NCI-H82 (cell line): ENCODE measurements at regions not wholly inside any gene's neighbourhood (a gene's known extent, or its start where the extent isn't known, plus 50 kb on each side); places are given as distances from the start of the nearest gene placed in this dataset.
A peak's percentile ranks its signal among the peaks of the same experiment; 100 is the strongest.

ENCODE experiments used
- DNase-seq: peaks from one replicate; lab custom pipeline; 2025; lab: John Stamatoyannopoulos, UW

DNA sequence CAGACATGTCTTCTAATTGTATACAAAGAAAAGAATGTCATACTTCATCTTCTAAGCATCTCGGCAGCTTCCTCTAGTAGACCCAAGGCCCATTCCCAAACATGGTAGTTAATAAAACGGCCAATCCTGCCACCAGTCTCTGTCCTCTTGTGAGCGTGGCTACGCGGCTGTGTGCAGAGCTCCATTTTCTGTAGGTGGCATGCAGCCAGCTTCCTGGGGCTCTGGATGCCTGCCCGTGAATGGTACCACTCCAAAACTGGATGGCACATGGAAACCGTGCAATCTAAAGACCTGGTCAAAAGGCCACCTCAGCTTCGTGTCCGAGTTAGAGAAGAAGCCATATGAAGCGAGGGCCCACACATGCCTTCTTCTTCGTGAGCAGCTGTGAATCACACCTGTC lies 110.7 kb downstream of the SIPA1L2 start:
- DNase-seq: no peak

- no peak for DNase-seq
These were observed 111.6 kb downstream of the SIPA1L2 start for GRCh38 chr1:232518349-232518748.

- DNase-seq: no peak
These were observed 112.7 kb downstream of the SIPA1L2 start for GRCh38 chr1:232517204-232517603.

- no peak for DNase-seq
These were observed 114.2 kb downstream of the SIPA1L2 start for GRCh38 chr1:232515706-232516105.

GRCh38 chr1:232512712-232513111 lies 117.2 kb downstream of the SIPA1L2 start:
- no peak for DNase-seq

- DNase-seq: no peak
These were observed 118.8 kb downstream of the SIPA1L2 start for GRCh38 chr1:232511172-232511571.

DNA sequence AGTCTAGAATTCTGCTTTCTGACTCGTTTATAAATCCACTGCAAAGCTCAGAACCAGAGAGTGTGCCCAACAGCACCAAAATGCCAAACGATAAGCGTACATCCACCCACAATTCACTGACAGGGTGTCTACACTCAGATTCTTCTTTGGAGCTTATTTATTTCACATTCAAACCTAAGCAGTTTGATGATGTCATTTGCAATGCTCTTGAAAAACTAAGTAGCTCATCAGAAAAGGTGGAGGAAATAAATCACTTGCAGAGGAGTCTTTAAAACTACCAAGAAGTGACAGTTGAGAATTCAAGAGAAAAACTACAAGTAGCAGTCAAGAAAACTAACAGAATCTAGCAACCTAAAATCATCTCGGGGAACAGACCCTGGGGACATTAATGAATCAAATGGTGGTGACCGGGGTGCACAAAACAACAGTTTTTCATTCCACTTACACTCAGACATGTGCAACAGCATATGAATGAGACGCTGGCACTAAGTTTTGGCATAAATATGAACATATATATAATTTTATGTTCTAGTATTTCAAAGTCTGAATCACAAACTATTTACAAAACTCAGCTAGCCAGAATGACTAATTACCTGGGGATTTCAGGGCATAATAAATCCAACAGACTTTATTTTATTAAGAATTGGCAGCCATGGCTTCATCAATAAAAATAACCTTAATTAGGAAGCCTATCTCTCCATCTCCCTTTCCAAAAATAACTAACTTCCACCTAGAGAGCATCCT lies 119.4 kb downstream of the SIPA1L2 start:
- DNase-seq: no peak

DNA sequence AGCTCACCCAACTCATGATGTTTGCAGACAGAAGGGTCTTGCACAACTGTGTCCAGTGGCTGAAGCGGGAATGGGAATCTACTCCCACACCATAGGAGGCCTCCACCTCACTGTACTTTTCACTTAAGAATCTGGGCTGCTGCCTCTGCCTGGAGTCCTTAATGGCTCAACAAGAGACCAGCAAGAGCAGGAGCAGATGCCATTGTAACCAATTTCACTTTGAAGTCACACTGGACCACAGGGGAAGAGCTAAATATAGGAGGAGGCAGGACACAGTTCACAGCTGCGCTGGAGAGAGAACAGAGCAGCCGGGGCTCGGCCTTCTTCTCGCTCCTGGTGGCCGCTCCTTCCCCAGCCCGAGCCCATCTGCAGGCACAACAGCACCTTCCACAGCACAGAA lies 120.4 kb downstream of the SIPA1L2 start:
- no peak for DNase-seq

- peak; percentile 10 for DNase-seq
These were observed 121.7 kb downstream of the SIPA1L2 start for GRCh38 chr1:232508130-232508701.

DNA sequence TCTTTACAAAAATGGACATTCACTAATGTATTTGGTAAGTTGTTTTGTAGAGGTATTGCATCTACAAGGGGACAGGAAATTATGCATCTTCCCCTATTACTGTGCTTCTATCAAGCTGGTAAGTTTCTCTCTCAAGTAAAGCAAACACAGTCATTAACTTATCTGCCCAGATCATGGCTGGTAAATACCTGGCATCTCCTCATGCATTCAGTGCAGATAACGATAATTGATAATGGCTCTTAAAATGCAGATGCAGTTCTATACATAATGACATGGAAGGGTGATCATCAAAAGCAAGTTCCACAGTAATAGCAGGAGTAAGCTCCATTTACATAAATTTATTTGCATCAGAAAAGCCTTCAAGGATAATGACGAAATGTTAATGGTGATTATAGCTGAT lies 122.4 kb downstream of the SIPA1L2 start:
- no peak for DNase-seq

DNA sequence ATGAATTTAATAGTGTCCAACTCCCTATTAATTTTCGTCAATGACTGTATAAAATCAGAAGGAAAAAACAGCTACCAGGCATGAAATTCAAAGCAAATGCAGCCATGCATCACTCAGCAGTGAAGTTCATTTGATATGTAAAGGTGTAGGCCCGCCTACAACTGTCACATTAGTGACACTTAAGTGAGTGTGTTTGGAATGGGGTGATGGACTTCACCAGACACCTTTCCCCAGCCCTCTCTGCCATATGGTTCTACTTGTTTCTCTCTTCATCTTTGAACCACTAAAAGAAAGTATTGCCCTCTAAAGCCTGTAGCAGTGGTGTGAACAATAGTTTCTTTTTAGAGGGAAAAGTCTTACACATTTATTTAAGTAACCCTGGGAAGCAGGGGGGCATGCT lies 124.0 kb downstream of the SIPA1L2 start:
- DNase-seq: no peak

- no peak for DNase-seq
These were observed 125.3 kb downstream of the SIPA1L2 start for GRCh38 chr1:232504651-232505050.

DNA sequence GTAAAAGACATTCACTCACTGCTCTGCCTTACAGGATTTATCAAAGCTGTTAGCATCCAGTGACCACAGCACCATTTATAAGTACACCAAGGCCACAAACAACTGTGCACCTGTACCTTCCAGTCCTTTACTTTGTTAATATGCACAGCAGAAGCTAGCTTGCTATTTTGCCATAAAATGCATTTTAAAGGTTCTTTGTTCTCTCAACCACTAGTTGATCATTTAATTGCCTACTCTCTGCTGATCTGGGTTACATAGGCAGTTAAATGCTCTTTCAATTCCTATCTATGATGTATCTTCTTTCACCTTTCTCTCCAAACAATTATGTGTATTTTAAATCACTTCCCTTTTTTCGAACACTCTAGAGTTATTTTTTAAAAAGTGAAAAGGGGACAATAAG lies 126.4 kb downstream of the SIPA1L2 start:
- no peak for DNase-seq

GRCh38 chr1:232501854-232502253 lies 128.1 kb downstream of the SIPA1L2 start:
- peak; percentile 77 for DNase-seq

- DNase-seq: no peak
These were observed 130.7 kb downstream of the SIPA1L2 start for GRCh38 chr1:232499188-232499587.

GRCh38 chr1:232493869-232494268 lies 136.1 kb downstream of the SIPA1L2 start:
- DNase-seq: no peak

- DNase-seq: no peak
These were observed 140.7 kb downstream of the SIPA1L2 start for GRCh38 chr1:232489256-232489655.

DNA sequence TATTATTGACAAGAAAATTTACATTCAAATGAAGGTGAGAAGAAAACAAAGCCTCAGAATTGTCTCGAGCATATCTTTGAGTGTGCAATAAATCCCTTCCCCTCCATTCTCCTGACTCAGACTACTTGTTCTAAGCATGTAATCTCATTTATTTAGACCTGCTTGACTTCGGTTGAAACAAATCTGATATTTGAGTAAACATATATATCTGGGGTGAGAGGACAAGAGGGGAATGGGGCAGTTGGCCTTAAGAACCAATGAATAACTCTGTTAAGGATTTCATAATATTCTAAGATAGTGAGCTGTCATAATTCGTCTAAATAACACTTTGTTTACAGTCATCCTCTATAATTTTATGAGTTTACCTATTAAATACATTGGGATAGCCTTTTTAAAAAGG lies 142.7 kb downstream of the SIPA1L2 start:
- DNase-seq: no peak

DNA sequence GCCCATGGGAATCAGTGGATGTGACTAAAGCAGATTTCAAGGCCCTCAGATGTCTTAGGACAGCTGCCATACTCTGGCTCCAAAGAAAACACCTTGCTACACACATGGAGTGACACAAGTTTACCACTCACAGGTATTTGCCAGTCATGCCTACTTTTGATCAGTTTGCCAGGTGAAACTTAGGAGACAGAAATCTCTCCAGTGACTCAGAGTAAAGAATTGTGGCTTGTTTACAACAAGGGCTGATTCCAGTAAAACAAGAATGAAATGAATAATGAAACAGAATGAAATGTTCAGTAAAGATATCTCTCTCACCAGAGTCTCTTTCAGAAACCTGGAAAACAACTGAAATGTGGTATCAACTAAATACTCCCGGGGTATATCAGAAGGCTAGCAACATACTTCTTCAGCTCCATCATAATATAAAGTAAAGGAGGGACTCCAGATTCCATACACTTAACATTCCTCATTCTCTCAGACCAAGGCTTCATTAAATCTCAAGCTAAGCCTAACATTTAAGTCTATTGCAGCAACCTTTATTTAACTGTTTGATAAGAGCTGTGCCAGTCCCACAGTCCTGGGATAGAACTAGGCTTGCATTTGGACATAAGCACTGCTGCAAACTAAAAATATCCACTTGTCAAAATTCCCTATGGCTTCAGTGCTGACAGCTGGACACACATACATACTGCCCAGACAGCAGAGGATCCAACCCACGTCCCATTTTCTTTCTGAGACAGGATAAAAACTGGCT lies 143.3 kb downstream of the SIPA1L2 start:
- no peak for DNase-seq

GRCh38 chr1:232486006-232486405 lies 143.9 kb downstream of the SIPA1L2 start:
- no peak for DNase-seq

DNA sequence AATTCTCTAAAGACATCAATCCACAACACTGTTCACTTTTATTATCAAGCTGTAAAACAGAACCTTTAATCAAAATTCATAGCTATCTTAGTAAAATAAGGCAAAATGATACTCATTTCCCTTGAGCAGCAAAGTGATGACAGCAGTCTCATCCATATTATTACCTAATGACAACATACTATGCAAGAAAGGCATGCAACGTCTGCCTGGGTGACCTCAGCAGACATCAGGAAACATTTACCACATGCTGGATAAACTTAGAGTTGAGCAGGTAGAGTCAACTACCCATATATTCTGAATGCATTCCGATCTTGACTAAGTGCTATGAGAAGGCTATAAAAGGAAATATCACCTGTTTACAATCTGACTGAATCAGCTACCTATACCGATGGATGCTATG lies 145.1 kb downstream of the SIPA1L2 start:
- DNase-seq: no peak

GRCh38 chr1:232483826-232484225 lies 146.1 kb downstream of the SIPA1L2 start:
- no peak for DNase-seq

- no peak for DNase-seq
These were observed 148.8 kb downstream of the SIPA1L2 start for GRCh38 chr1:232481091-232481490.
